ENCODE measurements at regions not wholly inside any gene's neighbourhood (a gene's known extent, or its start where the extent isn't known, plus 50 kb on each side); places are given as distances from the start of the nearest gene placed in this dataset.

DNA sequence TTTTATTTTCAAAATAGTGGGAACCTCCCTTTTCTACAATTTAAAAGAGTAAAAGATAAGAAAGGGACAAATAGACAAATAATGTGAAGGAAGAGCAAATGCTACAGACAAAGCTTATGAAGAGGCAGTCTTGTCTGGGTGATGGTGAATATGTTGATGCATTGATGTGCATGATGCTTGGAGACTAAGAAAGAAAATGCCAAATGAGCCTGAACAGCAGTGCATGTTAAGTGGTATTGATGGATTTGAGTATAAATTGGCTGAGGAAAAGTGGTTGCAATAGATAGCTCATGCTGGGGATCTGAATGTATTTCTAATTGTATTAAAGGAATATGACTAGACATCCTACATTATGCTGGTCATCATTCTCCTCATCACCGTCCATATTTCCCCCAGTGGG lies 268.6 kb upstream of the ANO5 start:
- TF ChIP-seq, protein P1, sequence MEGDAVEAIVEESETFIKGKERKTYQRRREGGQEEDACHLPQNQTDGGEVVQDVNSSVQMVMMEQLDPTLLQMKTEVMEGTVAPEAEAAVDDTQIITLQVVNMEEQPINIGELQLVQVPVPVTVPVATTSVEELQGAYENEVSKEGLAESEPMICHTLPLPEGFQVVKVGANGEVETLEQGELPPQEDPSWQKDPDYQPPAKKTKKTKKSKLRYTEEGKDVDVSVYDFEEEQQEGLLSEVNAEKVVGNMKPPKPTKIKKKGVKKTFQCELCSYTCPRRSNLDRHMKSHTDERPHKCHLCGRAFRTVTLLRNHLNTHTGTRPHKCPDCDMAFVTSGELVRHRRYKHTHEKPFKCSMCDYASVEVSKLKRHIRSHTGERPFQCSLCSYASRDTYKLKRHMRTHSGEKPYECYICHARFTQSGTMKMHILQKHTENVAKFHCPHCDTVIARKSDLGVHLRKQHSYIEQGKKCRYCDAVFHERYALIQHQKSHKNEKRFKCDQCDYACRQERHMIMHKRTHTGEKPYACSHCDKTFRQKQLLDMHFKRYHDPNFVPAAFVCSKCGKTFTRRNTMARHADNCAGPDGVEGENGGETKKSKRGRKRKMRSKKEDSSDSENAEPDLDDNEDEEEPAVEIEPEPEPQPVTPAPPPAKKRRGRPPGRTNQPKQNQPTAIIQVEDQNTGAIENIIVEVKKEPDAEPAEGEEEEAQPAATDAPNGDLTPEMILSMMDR (IDR thresholded peaks at IDR 0.05): no peak
- TF ChIP-seq POLR2AphosphoS5 (IDR thresholded peaks at IDR 0.05; ENCODE audit: insufficient read depth in 1 of 2, low read depth in 1 of 2) (no peak), POLR2A (IDR thresholded peaks at IDR 0.05) (no peak)

Data from vagina (tissue), 2 donors.